DOHH2 (cell line): ENCODE measurements at regions not wholly inside any gene's neighbourhood (a gene's known extent, or its start where the extent isn't known, plus 50 kb on each side); places are given as distances from the start of the nearest gene placed in this dataset.

Experiments
- H3F3A ChIP-seq: fragments of 200-600 bp; sonication (generic), shearing (Covaris generic); 2 replicates; pipeline ENCODE4 v1.6.0; 2016; ENCODE audit warnings: antibody characterized with exemption, mild to moderate bottlenecking; ENCODE audit not compliant: control insufficient read depth, insufficient read depth
- H3K27ac ChIP-seq: fragments of 200-600 bp; sonication (generic); 2 replicates; pipeline ENCODE4 v1.5.1; 2014; ENCODE audit warnings: low read depth, mild to moderate bottlenecking, low read length, moderate library complexity
- H3K27me3 ChIP-seq: fragments of 200-600 bp; sonication (generic); 2 replicates; pipeline ENCODE4 v1.6.1; 2014; ENCODE audit warnings: mild to moderate bottlenecking, low read length, mixed read lengths; ENCODE audit not compliant: control insufficient read depth
- H3K36me3 ChIP-seq: fragments of 200-600 bp; sonication (generic); 2 replicates; pipeline ENCODE4 v1.6.1; 2014; ENCODE audit warnings: mild to moderate bottlenecking, low read length, moderate library complexity, mixed read lengths; ENCODE audit not compliant: control insufficient read depth
- H3K4me1 ChIP-seq: fragments of 200-600 bp; sonication (generic); 2 replicates; pipeline ENCODE4 v1.6.1; 2014; ENCODE audit warnings: mild to moderate bottlenecking, low read length, mixed read lengths; ENCODE audit not compliant: control insufficient read depth
- H3K4me2 ChIP-seq: fragments of 200-600 bp; sonication (generic); 2 replicates; pipeline ENCODE4 v1.6.0; 2014; ENCODE audit warnings: mild to moderate bottlenecking, low read length, moderate library complexity
- H3K4me3 ChIP-seq: fragments of 200-600 bp; sonication (generic); 2 replicates; pipeline ENCODE4 v1.5.1; 2014; ENCODE audit warnings: mild to moderate bottlenecking, low read length, mixed read lengths
- H3K79me2 ChIP-seq: fragments of 200-600 bp; sonication (generic); 2 replicates; pipeline ENCODE4 v1.6.1; 2014; ENCODE audit warnings: mild to moderate bottlenecking, low read length, mixed read lengths; ENCODE audit not compliant: control insufficient read depth
- H3K9me2 ChIP-seq: fragments of 200-600 bp; sonication (generic); replicated peaks from 2 replicates; pipeline ENCODE4 v1.6.1; 2014; ENCODE audit warnings: mild to moderate bottlenecking, low read length, mixed read lengths; ENCODE audit not compliant: control insufficient read depth
- H3K9me3 ChIP-seq: fragments of 200-600 bp; sonication (generic); 2 replicates; pipeline ENCODE4 v1.6.1; 2014; ENCODE audit warnings: antibody characterized with exemption, low read length, mixed read lengths; ENCODE audit not compliant: control insufficient read depth, insufficient read depth
- H4K20me1 ChIP-seq: fragments of 200-600 bp; sonication (generic); 2 replicates; pipeline ENCODE4 v1.6.0; 2014; ENCODE audit warnings: low read depth, mild to moderate bottlenecking, antibody characterized with exemption, low read length, moderate library complexity; ENCODE audit not compliant: control insufficient read depth, insufficient read depth
- CTCF ChIP-seq: fragments of 200-600 bp; sonication (generic); IDR thresholded peaks from one replicate; pipeline ENCODE4 v1.5.1; 2014; ENCODE audit warnings: antibody characterized with exemption, mild to moderate bottlenecking, low read depth, low read length; ENCODE audit not compliant: poor library complexity, severe bottlenecking
- EZH2phosphoT487 ChIP-seq: fragments of 200-600 bp; sonication (generic); IDR thresholded peaks from 2 replicates; pipeline ENCODE4 v1.6.1; 2017; ENCODE audit warnings: borderline replicate concordance, mild to moderate bottlenecking, antibody characterized with exemption, low read length, moderate library complexity, mixed read lengths

DNA sequence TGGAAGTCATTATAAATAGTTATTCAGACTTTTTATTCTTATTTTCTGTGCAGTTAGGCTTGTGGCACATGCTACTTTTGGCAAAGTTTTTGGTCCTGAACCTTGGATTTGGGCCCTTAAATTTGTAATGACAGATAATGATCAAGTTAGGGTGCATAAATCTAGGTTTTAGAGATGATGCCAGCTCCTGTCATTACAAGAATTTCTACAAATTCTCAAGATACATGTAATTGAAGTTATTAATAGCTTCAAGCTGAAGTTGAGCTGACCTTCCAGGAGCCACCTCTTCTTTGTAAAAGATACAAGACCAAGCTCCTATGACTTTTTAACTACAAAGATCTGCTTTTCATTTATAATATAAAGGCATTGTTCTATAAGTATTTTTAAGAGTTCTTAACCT is 255.6 kb upstream of the UGT8 start:
- Histone ChIP-seq H3F3A (no peaks in the 10 kb centered on the region), H3K79me2 (no peaks in the 10 kb centered on the region), H3K36me3 (no peaks in the 10 kb centered on the region), H3K27me3 (no peaks in the 10 kb centered on the region), H3K4me2 (no peak overlapping the region), H3K4me1 (no peaks in the 10 kb centered on the region), H3K9me2 (no peaks in the 10 kb centered on the region), H3K4me3 (no peak overlapping the region), H4K20me1 (no peaks in the 10 kb centered on the region), H3K27ac (no peak overlapping the region), H3K9me3 (no peaks in the 10 kb centered on the region)
- TF ChIP-seq CTCF (no peak), EZH2phosphoT487 (no peak)

- Histone ChIP-seq H3K36me3 (no peaks in the 10 kb centered on the region), H3K27ac (no peak overlapping the region), H3K9me3 (no peaks in the 10 kb centered on the region), H3K4me2 (no peak overlapping the region), H3K79me2 (no peaks in the 10 kb centered on the region), H3K27me3 (no peaks in the 10 kb centered on the region), H3K9me2 (no peaks in the 10 kb centered on the region), H3K4me1 (no peaks in the 10 kb centered on the region), H4K20me1 (no peaks in the 10 kb centered on the region), H3F3A (no peaks in the 10 kb centered on the region), H3K4me3 (no peak overlapping the region)
- no peak for TF ChIP-seq EZH2phosphoT487
- no peak for TF ChIP-seq CTCF
Observed at GRCh38 chr4:114349543-114350175, 248.9 kb upstream of the UGT8 start.

DNA sequence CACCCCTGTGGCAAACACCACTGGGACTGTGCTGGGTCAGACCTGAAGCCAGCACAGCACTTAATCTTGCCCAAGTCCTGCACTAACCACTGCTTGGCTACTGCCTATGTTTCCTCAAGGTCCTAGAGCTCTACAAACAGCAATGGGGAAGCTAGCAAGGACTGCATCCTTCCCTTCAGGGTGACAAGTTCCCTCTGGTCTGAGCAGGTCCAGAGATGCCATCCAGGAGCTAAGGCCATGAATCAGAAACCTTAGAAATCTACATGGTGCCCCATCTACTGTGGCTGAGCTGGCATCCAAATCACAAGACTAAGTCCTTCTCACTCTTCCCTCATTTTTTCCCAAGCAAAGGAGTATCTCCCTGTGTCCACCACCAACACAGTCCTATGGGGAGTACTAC is 239.7 kb upstream of the UGT8 start:
- Histone ChIP-seq H3K79me2 (no peaks in the 10 kb centered on the region), H3F3A (no peaks in the 10 kb centered on the region), H3K27ac (no peak overlapping the region)

More for the DNA sequence above, 239.7 kb upstream of the UGT8 start:
- Histone ChIP-seq H3K4me2 (no peak overlapping the region), H3K4me3 (no peak overlapping the region), H3K27me3 (no peaks in the 10 kb centered on the region), H3K36me3 (no peaks in the 10 kb centered on the region), H3K9me3 (no peaks in the 10 kb centered on the region), H3K9me2 (no peaks in the 10 kb centered on the region), H3K4me1 (no peaks in the 10 kb centered on the region), H4K20me1 (no peaks in the 10 kb centered on the region)
- no peak for TF ChIP-seq CTCF
- TF ChIP-seq EZH2phosphoT487, result no peak
